ENCODE measurements at regions not wholly inside any gene's neighbourhood (a gene's known extent, or its start where the extent isn't known, plus 50 kb on each side); places are given as distances from the start of the nearest gene placed in this dataset.

DNA sequence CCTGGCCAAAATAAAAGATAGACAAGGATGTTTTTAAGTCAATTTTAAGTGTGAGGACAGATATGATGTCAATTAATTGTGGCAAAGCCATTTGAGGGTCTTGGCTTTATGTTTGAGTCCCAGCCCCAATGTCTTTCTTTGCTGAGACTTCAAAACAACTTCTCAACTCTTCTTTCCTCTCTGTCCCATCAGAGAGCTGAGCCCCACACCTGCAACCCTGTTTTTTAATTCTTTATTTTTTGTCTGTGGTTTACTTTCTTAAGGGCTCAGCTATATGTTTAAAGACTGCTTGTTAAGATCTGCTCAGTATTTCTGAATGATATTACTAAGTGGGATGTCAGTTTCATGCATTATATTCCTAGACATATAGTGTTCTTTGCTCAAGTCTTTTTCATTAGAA lies 164.3 kb downstream of the HS3ST1 start:
- TF ChIP-seq, protein P1, sequence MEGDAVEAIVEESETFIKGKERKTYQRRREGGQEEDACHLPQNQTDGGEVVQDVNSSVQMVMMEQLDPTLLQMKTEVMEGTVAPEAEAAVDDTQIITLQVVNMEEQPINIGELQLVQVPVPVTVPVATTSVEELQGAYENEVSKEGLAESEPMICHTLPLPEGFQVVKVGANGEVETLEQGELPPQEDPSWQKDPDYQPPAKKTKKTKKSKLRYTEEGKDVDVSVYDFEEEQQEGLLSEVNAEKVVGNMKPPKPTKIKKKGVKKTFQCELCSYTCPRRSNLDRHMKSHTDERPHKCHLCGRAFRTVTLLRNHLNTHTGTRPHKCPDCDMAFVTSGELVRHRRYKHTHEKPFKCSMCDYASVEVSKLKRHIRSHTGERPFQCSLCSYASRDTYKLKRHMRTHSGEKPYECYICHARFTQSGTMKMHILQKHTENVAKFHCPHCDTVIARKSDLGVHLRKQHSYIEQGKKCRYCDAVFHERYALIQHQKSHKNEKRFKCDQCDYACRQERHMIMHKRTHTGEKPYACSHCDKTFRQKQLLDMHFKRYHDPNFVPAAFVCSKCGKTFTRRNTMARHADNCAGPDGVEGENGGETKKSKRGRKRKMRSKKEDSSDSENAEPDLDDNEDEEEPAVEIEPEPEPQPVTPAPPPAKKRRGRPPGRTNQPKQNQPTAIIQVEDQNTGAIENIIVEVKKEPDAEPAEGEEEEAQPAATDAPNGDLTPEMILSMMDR (IDR thresholded peaks at IDR 0.05): no peak
- no peak for TF ChIP-seq POLR2A (IDR thresholded peaks at IDR 0.05)

Measured in body of pancreas (tissue), 4 donors.